GM18909 (cell line): ENCODE measurements at regions not wholly inside any gene's neighbourhood (a gene's known extent, or its start where the extent isn't known, plus 50 kb on each side); places are given as distances from the start of the nearest gene placed in this dataset.

Experiments used
- ATAC-seq: cut with Tn5 transposase; IDR thresholded peaks from one replicate; pipeline ENCODE4 v1.9.1; 2021; ENCODE audit warnings: mild to moderate bottlenecking; ENCODE audit not compliant: unreplicated experiment, poor library complexity

DNA sequence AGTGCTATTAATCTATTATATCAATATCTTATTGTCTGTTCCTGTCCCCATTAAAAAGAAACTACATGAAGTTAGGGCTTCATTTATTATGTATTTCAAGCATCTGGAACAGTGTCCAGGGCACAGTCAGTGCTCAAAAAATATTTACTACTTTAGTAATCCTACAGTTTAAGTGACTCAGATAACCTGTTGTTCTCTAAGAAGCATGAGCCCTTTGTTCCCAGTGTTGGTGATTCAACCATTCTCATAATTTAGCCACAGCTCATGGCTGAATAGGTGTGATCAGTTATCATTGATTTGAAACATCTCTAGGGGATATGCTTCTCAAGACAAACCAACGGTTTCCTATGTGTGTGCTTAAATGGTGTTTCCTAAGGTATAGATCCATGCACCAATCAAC lies 292.7 kb downstream of the TMEM167A start:
- ATAC-seq = no peak

DNA sequence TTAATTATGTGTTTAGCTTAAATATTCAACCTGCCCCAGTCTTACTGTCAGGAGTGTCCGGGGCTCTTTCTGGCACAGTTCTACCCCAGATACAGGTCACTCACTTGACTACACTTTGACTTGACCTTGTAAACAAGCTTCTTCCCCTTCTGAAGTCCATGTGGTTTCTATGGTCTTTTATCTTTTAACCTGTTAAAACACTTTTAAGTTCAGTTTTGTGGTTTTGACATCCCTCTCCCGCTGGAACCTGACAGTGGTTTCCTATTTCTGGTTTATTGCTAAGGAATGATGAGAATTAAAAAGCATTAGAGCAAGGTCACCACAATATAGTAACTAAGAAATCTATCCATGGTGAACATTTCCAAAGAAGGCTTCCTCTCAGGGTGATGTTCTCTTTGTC lies 300.1 kb downstream of the TMEM167A start:
- ATAC-seq = no peak

DNA sequence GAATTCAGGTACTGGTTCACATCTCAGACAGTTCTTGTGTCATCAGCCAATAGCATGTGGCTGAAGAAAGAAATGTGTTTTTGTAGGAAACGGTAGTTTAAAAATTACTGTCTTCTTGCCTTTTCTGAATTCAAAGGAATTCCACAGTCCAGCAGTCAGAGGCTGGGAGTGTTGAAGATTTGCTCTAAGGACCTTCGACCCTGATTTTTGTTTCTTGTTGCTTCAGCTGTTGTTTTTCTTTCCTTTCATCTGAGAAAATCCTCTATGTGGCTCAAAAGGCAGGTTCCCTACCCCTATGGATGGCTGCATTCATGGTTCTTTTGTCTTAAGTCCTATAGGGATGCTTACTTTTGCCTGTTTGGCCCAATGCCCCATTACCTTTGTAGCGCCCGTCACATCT lies 304.9 kb downstream of the TMEM167A start:
- ATAC-seq = no peak

DNA sequence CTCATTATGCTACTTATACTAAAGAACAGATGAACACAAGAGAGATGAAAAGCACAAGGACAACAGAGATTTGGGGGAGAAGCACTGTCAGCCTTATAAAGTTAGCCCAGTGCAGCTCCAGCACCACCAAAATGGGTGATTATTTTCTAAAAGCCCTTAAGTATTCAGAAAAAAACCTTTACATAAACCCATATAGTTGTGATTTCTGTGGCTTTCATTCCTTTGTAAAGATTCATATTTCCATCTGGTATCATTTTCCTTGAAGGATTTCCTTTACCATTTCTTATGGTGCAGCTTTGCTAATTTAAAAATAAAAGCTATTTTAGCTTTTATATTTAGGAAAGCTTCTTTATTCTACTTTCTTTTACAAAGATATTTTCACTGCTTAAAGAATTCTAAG lies 311.0 kb downstream of the TMEM167A start:
- ATAC-seq = no peak

DNA sequence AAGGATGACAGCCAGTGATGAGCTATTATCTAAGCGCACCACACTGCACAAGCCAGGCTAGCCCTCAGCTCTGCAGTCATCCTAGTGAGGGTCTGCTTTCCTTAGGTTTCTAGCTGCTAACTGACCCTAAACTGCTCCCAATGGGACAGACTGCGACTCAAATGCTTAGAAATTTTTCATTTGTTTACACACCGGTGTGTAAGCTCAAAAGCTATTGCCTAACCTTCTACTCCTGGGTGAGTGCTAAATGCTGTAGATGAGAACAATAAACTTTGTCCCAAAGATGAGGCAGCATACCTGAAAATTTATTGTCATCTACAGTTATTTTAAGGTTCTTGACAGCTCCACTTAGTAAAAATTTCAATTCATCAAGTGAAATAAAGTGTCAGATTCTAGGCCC lies 311.4 kb downstream of the TMEM167A start:
- ATAC-seq = no peak

DNA sequence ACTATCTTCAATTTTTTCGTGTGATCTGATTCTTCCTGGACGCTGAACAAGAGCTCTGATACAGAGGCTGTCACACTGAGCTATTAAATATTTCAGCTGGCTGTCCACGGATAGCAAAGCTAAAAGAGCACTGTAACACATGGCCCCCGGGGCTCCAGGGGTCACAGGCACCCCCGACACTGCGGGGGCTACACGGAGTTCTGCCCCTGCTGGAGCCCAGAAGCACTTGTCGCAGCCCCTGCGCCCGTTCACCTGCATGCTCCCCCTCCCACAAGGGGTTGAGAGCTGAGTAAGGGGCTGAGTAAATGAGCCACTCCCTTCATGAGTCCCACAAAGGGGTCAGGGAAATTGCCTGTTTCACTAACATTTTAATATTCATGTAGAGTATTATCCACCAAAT lies 316.3 kb downstream of the TMEM167A start:
- no peak for ATAC-seq

DNA sequence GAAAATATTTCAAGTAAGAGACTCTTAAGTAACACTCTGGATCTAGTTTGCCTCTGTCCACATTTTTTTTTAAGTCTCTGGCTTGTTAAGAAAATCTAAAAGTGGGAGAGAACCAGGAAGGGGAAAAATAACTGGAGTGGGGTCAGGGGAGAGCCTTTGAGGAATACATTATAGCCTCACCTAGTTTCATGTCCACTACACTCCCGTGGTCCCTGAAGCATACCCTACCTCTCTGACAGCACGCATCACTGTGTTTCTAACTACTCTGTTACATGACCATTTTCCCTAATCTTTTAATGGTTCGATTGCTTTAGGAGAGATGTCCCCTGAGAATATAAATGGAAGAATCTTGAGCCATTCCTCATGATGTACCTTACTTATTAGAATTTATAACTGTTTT lies 318.3 kb downstream of the TMEM167A start:
- no peak for ATAC-seq

DNA sequence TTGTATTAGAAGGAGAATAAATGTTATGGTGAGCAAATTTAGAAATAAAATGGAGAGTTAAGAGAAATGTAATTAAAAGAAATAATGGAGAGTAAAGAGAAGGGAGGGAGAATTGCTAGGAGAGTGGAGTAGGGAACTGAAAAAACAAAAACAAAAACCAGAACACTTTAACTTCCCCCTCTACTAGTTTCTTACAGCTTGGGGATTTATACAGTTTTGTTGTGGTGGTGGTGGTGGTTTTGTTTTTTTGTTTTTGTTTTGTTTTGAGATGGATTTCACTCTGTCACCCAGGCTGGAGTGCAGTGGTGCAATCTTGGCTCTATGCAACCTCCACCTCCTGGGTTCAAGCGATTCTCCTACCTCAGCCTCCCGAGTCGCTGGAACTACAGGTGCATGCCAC lies 322.4 kb downstream of the TMEM167A start:
- peak; percentile 77 for ATAC-seq

DNA sequence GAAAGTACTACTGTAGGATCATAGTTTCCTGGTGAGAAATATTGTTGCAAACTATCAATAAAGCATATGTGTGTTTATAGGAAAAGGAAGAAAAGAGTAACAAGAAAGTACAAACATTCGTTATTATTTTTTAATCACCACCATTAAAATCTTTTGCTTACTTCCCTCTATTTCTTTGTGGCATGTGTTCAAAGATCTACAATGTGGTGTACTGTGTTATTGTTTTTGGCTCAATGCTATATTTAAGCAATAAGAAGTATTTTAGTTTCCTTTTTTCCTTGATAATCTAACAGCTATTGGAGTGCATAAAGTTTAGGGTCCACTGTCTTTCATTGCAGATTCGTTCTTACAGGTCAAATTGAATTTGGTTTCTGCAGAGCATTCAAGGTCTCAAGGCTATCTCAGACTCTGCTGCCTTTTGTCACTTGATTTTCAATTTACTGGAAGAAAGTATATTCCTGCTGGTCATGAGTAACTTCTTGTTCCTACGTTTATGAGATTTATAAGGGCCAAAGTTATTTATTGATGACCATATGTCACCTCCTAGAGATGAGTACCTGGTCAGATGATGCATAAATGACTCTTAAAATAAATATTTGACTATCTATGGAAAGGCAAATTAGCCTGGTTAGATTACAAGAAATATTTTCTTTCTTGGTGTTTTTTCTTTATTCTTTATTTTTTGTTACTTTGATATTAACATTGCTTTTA lies 323.0 kb downstream of the TMEM167A start:
- no peak for ATAC-seq

DNA sequence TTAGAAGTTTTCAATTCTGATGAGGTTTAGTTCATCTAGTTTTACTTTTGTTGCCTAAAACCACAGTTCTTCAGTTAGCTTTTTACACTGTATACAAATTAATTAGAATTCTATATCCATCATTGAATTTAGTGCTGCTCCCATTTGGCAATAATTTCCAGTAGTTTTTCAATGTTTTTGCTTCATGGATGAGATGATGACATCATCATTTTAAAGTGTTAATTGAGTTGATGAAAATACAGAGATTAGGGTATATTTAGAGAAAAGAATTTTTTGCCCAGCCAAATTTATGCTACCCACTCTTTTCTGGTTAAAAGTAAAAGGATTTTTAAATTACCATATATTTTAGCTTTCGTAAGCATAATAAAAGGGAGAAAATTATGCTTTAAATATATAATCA lies 323.8 kb downstream of the TMEM167A start:
- ATAC-seq = no peak

DNA sequence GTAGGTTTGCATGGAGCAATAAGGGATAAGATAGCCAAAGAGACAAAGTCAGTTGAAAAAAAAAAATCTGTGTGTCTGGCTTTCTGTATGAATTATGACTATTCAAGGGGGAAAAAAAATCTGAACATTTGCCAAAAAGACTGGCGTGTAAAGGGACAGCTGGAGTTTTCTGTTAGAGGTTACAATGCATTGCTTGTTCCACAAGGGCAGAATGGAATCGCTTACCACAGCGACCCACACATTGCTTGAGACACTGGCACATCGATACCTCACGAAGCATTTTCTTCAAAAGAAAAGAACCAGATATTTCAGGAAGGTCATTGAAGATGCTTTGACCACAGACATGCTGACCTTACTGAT lies 327.8 kb downstream of the TMEM167A start:
- no peak for ATAC-seq

DNA sequence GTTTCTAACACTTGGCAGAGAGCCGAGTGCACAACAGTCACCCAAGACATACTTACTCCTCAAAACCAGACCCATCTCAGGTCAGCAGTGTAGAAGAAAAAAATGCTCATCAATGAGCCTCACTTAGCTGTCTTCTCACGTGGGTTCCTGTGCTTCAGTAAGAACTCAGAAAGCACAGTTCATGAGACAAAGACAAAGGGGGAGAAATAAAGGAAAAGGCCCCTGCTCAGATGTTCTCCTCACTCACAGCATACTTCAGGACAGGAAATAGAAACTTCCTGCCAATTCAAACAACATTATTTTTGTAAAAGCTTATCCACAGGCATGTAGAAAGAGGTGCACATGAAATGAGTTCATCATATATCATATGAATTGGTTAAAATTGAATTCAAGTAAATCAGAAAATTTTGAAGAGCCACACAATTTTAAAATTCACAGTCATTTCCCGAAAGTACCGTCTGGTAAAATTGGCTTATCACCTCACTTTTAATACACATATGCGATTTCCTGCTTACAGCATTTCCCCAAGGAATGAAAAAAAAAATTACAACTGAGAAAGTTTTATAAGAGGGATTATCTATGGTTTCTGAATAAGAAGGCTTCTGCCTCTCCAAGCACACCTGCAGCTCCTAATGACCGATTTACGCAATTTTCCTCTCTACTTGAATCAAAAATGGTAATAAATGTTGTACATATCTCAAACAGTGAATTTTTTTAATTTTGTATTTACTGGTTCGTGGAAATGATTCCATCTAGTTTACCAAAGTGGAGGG lies 328.3 kb downstream of the TMEM167A start:
- ATAC-seq = no peak

DNA sequence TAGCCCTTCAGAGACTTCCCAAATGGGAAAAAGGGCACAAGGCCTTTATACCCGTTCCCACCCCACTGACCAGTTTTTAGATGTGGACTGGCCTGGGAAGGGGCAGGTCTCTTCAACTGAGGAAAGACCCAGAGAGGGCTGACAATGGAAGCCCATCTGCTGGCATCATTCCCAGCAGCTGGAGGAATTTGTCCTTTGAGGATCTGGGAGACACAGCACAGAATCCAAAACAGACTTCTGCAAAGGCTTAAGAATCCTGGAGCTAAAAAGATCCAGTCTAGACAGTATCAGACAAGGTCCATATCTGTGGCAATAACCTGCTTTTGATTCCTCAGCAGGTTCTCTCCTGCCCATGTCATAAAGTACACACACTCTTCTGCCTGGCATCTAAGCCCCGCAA lies 329.2 kb downstream of the TMEM167A start:
- ATAC-seq = no peak

DNA sequence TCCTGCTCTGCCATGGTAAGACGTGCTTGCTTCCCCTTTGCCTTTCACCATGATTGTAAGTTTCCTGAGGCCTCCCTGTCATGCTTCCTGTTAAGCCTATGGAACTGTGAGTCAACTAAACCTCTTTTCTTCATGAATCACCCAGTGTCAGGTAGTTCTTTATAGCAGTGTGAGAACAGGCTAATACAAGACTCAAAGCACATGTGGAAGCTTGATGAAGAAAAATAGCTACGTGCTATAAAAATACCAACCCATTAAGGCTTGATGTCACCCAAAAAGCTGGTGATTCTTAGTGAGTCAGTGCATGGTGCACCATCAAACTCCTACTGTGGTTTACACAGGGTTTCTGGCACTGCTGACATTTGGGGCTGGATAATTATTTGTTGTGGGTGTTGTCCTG lies 332.2 kb downstream of the TMEM167A start:
- ATAC-seq = no peak

DNA sequence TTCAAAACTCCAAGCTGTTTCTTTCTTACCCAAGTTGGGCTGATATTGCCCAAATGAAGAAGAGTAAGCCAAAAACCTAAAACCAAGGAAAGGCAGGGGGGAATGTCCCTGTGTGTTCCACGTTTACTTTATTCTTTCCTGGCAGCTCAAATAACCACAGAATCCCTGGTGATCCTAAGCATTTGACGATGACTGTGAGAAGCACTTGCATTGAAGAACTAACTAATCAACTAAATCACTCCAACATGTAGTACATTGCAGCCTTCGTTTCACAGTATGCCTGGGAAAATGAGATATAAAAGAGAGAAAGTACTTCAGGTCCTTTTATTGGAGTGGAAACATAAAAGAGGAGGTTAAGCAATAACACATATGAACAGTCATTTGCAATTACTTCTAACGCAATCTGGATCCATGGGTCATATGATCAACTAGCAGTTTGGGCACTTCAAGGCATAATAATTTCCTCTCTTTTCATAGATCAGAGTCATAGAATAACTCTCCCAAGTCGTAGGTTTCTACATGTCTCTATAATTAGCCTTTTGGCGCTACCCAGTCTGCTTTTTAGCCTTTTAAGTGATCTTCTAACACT lies 338.4 kb downstream of the TMEM167A start:
- no peak for ATAC-seq

DNA sequence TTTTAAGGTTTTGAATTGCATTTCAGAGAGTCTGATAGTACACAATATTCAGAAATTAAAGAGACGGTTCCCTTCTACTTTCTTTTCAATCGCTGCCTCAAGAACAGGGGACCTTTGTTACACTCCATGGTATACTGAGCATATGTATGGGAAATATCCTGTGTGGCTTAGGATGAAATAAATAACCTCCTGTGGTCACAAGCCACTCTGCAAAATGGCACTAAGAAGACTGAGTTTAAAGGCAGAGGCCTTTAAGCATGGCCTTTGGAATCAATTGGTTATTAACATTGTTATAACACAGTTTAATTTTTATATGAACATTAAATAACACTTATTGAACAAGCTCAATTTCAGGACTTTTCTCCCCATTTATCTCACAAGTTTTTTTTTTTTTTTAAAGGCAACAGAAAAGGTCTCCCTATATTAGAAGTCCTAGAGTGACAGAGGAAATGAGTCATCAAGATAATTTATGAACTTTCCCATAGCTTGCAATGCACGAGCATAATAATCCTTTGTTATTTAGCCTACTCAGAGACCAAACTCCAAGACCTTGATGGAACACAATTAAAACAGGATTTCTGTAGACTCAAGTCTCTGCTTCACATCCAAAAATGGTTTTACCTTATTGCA lies 341.9 kb downstream of the TMEM167A start:
- ATAC-seq = no peak

DNA sequence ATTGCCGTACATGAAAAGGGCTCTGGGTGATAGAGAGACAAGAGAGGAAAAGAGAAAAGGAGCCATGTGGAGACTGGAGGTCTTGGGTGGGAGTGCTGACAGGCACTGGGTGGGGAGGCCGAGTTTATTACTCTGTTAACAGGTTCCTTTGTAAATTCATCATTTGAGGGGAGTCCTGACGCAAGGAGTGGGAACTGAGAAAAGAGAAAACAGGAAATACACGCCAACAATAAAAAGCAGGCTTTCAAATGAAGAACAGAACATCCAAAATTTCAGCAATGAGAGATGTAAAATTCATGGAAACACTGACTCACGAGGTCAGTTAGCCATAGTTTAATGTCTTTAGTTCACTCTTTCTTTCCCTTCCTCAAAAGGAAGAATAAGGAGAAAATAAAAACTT lies 342.8 kb downstream of the TMEM167A start:
- no peak for ATAC-seq

DNA sequence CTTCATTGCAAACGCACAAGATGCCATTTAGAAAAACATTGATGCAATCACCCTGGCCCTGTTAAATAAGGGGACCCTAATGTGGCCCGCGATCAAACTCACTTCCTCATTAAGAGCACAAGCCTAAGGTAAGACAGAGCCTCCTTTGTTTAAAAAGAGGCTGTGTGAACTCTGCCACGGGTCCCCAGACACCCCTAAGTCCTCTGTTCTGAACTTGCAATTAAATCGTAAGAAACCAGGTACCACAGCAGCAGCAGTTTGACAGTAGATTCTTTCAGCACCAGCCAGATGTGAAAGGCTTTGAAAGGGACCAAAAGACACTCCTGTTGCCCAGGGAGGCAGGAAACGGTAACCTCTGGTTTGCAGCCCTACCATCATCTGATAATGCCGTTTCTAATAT lies 346.3 kb downstream of the TMEM167A start:
- ATAC-seq = no peak

DNA sequence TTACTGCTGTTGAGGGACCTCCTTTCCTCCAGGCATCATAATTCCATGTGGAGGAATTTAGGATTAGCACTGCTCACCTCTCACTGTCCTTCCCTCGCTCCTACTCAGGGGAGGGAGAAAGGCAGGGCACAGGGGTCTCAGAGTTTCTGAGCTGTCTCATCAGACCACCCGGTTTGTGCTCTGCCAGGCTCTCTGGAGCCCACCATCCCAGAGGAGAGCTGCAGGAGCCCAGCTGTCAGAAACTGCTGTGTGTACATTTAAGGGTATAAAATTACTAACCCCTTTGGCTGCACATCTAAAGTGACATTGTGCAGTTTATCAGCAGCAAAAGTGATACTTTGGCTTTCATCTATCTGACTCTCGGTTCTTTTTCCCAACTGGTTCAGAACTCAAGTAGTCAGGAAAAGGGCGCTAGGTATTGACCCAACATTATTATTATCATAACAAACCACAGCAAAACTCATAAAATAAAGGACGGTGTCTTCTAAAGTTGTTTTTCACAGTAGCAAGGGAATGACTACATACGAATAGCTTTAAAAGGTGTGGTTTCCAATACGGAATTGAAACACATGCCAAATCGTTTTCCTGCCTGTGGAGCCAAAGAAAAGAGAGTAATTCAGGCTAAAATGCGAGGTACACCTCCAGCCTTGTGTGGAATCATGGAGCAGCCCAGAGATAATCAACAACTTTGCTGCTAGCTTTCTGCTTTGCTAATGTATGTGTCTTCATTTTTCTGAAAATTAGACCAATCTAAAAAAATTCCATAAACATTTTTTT lies 348.1 kb downstream of the TMEM167A start:
- no peak for ATAC-seq

DNA sequence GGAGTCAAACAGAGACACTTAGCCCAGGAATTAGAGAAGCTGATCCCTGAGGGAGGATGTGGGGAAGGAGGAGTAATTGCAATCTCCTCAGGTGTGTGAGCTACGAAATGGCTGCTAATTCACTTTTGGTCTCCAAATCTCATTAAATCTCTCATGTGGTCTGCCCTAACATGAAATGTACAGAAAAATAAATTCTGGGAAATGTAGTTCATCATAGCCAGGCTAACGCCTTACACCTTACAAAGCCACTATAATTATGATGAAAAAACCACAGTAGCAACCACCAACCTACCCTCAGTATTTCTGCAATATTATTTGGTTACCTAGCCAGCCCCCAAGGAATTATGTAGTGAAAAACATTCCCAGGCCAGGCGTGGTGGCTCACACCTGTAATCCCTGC lies 354.0 kb downstream of the TMEM167A start:
- ATAC-seq = no peak

DNA sequence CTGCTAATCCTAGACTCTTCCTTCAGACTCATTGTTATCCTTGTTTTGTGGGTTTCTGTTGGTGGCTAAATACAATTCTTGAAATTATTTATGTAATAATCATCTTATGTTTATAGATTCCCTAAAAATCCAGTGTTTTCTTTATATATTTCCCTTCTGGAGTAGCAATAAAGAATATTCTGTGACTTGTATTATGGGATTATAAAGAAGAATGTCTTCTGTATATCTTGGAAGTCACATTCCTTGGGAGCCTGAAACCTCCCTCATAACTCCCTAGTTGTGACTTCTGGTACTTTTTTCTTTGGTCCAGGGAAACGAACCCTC lies 356.1 kb downstream of the TMEM167A start:
- ATAC-seq = no peak
